GM19438 (cell line): ENCODE measurements at regions not wholly inside any gene's neighbourhood (a gene's known extent, or its start where the extent isn't known, plus 50 kb on each side); places are given as distances from the start of the nearest gene placed in this dataset.

Source experiments
- ATAC-seq: cut with Tn5 transposase; IDR thresholded peaks from one replicate; pipeline ENCODE4 v1.9.1; 2021; ENCODE audit warnings: low read depth; ENCODE audit not compliant: unreplicated experiment

DNA sequence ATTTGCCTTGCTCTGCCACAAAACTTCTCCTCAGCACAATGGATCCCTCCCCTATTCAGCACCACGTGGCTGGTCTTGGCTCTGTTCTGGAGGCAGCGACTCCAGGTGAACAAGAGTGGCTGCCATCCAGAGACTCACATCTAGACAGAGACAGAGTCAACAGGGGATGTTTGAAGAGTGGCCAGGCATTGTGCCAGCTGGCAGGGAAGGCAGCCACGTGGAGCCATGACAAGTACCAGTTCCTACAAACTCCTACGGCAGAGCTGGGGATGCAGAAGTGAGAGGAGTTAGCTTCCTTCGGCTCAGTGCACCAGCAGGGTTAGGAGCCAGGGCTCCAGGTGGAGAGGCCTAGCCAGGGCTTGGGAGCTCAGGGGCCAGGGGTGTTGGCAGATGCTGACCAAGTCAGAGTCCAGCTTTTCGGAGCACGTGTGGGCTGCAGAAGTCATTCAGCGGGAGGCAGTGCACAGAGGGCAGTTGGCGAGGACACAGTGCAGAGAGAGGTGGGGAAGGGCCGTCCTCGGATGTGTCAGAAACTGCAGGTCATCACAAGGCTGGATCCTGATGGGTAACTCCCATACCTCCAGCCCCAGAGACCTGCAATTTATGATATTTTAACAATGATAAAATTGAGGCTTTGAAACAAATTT is 171.7 kb upstream of the PDE10A start:
- no peak for ATAC-seq

DNA sequence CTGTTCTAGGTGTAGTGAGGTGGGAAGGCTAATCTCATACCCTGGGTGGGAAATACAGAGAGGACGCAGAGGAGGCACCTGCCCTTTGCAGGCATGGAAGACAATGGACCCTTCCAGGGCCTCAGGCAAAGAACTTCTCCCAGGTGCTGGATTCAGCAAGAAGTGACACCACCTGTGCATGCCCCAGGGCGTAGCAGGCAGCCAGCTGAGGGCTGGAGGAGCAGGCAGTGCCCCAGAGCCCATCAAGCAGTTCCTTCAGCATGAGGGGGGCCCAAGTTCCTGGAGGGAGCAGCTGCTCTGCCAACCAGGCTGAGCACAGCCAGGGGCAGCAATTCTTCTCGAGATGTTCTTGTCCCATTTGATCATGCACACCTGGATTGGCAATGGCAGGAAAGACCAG is 170.3 kb upstream of the PDE10A start:
- ATAC-seq: no peak

DNA sequence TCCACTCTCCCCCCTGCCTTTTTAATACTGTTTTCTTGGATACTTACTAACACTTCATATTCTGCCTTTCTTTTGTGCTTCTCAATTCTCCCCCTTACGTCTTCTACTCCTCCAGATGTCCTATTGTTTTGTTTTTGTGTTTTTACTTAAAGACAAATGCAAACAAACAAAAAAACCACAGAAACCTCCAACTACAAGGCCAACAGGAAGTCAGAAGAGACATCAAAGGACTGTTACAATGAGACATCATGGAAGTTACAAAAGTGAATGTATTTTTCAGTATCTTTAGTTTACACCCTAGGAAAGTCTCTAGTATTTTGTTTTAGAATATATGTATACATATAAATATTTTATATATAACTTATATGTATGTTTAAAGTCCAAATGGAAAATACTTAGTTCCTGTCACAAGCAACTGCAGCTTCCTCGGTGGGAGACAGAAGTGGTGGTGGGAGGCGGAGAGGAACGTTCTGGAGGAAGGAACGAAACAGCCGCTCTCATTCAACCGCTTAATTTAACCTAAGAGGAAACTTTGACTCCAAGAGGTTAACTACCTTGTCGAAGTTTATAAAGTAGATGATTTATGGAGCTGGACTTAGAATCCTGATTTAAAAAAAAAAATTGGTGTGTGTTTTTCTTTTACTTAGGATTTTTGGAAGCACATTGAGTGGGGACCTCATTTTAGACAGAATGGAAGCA is 168.9 kb upstream of the PDE10A start:
- no peak for ATAC-seq

DNA sequence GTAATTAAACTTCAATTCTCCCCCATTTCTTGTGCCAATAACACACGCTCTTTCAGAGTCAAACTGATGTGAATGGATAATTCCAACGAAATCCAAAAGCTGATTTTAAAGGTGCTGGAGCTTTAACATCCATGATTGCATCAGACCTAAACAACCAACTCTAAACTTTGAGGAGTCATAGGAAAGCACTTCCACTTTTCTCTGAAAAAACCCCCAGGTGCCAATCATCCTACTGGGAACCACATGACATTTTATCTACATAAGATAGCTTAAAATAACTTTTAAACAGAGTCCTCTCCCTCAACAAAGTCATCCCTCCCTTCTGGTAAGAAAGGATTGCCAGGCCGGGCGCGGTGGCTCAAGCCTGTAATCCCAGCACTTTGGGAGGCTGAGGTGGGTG is 167.7 kb upstream of the PDE10A start:
- no peak for ATAC-seq

DNA sequence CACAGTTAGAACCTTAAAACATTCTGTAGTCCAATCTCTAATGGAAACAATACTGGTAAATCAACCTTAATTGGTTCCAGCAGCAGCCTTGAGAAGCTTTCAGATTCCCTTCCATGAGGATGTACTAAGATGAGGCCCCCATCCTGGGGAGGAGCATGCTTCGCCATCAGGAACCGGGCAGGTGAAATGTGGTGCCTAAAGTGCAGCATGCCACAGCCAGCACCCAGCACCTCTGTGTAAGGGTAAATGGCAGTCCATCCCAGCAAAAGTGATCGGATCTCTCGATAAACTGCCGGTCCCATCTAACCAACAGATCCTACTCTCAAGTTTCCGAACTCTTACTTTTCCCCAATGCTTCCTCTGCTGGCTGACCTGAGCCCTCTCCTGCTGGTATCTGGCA is 166.3 kb upstream of the PDE10A start:
- ATAC-seq: no peak

DNA sequence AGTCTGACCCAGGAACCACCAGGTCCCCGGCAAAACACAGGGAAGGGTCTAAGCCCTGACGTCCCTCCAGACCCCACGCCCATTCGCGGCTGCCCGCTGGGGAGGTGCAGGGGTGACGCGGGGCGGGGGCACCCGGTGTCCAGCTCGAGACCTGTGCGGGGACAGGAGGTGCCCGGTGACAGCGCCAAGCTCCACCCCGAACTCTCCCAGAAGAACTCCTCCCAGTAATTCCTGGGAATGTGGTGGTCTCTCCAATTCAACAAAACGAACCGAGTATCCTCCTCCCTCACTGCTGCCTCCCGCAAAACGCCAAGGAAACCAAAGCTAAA is 164.1 kb upstream of the PDE10A start:
- no peak for ATAC-seq

DNA sequence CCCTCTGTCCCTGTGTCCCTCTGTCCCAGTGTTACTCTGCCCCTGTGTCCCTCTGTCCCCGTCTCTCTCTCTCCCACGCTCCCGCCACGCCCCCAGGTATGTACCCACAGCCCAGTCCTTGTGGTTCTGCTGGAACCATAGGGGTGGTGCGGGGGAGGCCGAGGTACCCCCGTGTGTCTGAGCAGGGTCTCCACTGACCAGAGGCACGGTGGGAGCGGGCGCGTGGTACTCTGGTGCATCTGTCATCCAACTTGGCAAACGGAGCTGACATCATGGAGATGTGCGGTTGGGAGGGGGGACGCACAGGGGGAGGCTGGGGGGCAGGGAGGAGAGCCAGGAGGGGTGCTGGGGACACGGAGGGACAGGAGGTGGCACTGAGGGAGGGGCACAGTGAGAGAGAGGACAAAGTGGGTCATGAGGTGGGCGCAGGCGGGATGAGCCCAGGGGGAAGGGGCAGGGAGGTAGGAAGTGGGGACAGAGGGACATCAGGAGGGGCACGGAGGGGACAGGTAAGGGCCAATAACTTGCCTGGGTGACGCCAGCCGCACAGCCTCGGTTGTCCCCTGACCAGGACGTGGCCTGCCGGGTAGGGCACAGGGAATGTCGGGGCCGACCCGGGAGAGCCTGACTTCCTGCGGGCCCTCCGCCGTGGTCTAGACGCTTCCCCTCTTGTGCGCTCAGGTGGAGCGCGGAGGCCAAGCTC is 163.6 kb upstream of the PDE10A start:
- no peak for ATAC-seq

DNA sequence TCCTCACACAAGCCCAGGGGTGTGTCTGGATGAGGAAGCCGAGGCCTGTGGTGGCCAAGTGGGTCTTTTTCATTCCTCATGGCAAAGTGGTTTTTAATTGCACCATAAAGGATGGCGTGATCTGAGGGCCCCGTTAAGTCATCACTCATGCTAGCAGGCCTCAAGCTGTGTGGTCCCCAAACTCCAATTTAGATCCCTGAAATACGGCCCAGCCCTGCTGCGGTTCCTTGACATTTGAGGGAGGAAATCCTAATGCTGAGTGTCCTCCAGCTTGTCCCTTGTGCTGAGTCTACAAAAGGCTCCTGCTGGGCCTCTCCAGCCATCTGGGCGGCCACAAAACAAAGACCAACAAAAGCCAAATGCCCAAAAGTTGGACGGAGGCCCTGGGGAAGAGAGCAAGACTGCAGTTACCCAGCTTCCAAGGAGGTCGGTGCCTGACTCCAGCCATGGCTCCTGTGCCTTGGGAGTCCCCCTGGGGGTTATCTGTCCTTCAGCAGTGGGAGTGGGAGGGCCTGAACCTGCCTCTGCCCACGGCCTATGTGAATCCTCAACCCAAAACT is 162.3 kb upstream of the PDE10A start:
- no peak for ATAC-seq

DNA sequence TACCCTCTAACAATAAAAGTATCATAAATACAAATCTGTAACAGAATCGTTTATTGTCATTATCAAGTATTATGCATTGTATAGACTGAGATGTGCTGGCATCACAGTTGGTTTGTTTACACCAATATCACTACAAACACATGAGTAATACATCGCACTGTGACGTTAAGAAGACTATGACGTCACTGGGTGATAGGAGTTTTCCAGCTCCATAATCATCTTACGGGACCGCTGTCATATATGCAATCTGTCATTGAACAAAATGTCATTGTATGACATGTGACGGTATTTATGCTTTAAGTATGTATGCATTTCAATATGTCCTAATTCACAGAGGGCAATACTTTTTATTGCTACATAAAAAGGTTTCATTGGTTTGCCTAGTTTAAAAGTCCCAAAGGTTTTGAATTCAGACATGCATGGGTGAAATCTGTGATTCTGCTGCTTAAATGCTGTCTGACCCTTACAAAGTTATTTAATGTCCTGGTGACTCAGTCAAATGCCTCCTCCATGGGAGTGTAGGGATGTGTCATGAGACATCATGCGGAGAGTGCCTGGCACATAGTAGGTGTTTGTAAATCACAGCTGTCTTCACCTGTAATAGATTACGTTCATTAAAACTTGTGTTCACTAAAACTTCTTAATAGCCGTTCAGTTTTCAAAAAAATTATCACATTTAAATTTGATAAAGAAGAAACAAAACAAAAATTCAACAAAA is 160.7 kb upstream of the PDE10A start:
- ATAC-seq: no peak

DNA sequence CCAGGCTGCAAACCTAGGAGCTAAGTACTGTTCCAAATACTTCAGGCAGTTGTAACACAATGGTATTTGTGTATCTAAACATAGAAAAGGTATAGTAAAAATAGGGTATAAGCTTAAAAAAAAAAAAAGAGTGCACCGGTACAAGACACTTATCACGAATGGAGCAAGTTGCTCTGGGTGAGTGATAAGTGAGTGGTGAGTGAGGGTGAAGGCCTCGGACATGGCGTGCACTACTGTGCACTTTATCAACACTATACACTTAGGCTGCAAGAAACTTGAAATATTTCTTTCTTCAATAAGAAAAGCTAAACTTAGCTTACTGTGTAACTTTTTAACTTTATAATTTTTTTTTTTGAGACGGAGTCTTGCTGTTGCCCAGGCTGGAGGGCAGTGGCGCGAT is 159.5 kb upstream of the PDE10A start:
- no peak for ATAC-seq

DNA sequence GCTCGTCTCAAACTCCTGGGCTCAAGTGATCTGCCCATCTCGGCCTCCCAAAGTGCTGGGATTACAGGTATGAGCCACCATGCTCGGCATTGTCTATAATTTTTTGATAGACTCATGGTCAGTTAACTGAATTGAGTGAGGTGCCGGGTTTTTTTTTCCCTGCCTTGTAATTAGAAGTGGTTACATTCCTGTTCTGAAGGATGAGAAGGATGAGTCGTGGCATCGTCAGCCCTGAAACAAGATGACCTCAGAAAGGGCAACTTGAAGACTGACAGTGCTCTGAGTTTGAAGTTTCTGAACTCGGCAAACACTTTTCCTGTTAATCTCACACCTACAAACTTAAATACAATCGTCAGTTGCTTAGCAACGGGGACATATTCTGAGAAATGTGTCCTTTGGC is 158.7 kb upstream of the PDE10A start:
- no peak for ATAC-seq

DNA sequence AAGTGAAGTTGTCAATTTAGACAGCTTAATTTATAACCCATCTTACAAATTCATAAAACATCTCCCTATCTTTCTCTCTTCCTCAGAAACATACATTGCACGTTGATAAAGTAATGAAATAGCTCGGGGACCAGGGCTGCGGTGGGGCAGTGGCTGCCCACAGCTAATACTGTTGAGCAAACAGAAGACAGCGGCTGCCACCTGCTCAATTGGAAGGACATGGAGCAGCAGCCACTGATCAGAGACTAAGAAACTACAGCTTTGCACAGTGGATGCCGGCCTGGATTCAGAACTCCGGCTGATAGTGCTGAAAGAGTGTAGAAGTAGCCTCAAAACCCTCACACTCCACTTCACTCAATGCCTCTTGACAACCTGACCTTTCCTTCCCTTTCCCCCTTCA is 157.9 kb upstream of the PDE10A start:
- no peak for ATAC-seq

DNA sequence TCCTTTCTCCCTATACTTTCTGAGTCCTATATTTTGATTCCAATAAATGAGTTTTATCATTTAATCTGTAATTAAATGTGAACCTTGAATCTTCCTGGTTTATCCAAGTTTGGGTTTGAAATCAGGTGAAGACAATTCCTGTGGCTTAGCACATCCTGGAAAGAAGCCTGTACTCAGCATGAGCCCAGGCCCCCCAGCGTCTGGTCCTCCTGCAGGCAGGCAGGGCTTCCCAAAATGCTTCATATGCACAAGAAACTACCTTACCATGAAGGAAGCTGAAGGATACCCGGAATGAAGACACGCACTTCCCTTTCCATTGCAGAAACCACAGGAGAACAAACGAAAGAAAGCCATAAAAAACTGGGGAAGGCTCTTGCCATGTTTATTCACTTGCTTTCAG is 157.4 kb upstream of the PDE10A start:
- ATAC-seq: no peak

DNA sequence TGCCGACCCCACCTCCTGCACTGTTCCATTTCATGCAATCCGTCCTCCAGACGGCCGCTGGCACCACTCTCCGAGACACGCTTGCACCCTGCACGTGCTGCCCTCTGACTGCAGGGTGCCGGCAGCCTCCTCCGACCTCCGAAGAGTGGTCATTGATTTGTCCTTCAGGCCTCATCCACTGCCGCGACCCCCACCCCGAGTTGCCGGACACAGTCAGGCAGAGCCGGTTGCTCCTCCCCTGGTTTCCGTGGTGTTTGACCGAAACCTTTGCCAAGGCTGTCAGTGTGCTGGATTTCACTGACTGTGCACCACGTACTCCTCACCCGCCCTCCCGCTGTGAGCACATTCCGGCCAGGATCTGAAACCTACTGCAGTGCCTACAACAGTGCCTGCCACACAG is 156.4 kb upstream of the PDE10A start:
- no peak for ATAC-seq

DNA sequence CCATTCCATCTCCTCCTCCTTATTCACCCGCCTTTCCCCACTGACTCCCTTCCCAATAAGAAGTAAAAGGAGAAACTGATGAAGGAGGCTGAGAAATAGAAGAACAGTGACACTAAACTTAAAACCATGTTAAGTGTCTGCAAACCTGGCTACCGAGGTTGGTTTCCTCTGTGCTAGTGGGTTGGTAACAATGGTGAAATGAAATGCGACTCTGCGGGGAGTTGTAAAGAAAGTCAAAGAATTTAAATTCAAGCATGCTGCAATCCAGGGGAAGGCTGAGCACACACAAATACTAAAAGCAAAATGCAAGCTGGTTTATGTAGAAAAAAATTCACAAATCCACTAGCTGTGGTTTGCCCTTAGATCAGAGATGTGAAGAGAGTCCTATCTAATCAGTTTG is 155.2 kb upstream of the PDE10A start:
- no peak for ATAC-seq

DNA sequence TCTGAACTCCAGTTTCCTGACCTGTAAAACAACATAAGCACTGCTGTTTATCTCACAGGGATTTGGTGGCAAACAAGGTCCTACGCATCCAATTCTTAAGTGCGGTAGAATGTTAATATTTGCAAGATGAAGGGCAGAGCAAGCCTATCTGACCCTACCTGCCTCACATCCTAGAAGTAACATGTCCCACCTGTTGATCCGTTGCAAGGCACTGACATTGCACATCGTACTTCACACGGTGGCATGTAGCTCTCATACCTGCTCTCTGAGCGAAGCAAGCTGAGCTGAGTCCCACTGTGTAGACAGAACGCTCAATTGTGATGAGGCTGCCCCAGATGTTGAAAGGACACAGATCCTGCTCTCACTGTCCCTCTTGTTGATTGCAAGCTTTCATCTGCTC is 154.7 kb upstream of the PDE10A start:
- ATAC-seq: no peak

DNA sequence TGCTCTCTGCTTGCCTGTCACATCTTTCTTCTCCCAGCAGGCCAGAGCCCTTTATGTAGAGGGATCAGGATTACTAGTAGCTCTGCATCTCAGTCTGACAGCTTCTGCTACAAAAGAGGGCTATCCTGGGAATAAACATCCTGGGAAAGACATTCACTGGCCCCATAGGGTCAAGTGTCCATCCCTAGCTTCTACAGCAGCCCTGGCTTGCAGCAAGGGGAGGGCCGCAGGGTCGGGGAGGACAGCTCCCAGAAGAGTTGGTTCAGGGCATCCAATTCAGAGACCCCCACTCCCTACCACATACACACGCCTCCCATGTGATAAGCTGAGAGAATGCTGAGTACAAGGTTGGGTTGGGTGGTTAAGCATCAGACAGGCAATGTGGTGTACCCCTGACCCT is 154.1 kb upstream of the PDE10A start:
- ATAC-seq: no peak

DNA sequence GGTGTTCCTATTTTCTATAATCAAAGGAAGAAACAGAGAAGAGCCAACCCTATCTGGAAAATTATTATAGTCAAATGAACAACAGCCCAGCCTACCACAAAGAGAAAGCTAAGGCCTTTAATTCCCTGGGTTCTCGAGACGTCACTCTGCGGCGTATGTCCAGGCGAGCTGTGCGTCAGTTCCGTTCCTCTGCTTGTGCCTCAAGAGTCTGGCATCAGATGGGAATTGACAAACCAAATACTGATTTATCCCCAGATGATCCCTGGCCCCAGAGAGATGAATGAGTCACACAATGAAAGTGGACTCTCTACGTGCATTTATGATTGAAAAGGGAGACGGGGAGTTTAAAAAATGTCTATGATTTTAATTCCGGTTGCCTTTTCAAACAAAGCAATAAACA is 151.6 kb upstream of the PDE10A start:
- ATAC-seq: no peak

DNA sequence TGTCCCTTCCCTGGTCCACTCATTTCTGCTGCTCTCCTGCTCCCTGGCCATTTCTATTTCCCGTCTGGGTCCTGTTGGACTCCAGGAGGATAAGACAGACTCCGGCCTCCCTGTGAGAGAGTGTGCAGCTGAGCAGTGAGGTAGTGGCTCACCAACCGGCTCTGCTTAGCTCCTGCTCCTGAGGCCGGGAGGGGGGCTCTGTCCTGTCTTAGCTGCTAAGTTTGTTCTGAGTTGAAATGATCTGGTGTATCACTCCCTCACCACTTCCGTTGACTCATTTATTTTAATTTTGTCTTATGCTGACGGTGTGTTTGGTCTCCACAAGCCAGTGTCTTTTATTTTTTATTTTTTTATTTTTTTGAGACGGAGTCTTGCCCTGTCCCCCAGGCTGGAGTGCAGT is 148.5 kb upstream of the PDE10A start:
- ATAC-seq: no peak

DNA sequence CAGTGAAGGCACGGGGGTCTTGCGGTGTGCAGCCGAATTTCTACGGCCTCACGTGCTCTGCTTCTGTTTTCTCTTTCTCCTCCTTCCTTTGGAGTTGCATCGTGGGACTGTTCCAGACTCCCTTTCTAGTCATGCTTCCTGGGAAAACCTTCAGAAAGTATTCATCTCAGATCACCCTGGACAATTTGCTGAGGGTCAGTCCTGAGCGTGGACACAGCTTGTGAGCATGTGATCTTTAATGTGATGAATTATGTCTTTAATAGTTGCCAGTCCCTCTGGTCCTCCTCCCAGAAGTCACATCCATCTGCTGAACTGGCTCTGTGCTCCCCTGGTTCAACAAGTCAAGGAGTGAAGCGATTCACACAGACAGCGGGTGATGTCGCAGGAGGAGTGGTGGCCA is 145.0 kb upstream of the PDE10A start:
- no peak for ATAC-seq

DNA sequence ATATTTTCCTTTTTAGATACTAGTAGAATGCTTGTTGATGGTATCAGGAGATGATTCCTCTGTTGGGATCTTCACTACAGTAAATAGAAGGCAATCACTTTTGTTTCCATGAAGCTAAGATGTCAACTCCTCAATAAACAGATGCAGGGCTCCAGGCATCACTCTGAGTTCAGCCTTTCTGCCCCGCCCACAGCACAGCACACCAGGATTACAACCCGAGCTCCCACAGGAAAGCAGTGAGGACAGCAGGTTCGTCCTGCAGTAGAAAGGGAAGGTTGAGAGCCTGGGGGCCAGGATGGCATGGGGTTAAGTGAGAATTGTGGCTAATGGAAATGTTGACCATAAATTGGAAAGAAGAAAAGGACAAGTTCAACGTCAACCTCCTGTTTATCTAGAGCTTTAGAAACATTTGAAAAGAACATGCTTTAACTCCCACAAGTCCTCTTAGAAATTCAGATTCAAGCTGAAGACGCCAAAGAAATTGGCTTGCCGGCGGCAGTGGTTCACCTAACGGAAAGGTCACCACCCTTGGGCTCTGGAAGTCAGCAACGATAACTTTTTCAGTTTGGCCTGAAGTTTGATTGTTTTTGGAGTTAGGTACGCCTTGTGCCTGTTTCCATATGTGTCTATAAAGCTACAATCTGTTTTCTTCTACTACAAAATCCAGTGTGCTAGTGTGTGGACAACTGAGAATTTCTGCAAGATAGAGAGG is 144.4 kb upstream of the PDE10A start:
- ATAC-seq: no peak
